GM10248 (cell line): ENCODE measurements at regions not wholly inside any gene's neighbourhood (a gene's known extent, or its start where the extent isn't known, plus 50 kb on each side); places are given as distances from the start of the nearest gene placed in this dataset.

Experiments used
- CTCF ChIA-PET: fragments of 300-600 bp; sonication (Branson Sonifier 250); formaldehyde crosslinking; extraction: SDS; loops from one replicate; lab custom pipeline; 2021; ENCODE audit warnings: antibody characterized with exemption; lab: Yijun Ruan, JAX
- POLR2A ChIA-PET: fragments of 350-650 bp; sonication (Branson Sonifier 250); formaldehyde crosslinking; extraction: SDS; loops from one replicate; lab custom pipeline; 2020; ENCODE audit warnings: antibody characterized with exemption; lab: Yijun Ruan, JAX
- DNase-seq: peaks from one replicate; pipeline ENCODE4 v3.0.0; 2012; ENCODE audit errors: extremely low spot score
- TF ChIP-seq, protein P1 (sequence below): IDR thresholded peaks from 2 replicates; pipeline ENCODE4 v1.5.1; 2012; ENCODE audit warnings: mild to moderate bottlenecking, low read depth; ENCODE audit errors: extremely low read depth, missing control alignments, control extremely low read depth

DNA sequence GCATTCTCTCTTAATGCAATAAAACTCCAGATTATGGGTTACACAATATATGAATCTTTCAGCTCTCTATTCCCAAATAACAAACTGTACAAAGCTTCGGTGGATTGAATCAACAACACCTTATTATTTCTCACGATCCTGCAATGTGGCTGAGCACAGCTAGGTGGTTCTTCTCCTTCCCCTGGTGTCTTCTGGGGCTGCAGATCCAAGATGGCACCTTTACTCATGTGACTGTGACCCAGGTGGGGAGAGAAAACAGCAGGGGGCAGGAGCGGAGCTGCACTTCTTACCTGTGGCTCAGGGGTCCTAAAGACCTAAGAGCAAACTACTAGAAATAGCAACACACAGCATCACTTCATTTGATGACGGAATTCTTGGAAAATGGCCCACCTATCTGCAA, 233.1 kb downstream of the IRX1 start:
- DNase-seq = no peak
- TF ChIP-seq, protein P1, sequence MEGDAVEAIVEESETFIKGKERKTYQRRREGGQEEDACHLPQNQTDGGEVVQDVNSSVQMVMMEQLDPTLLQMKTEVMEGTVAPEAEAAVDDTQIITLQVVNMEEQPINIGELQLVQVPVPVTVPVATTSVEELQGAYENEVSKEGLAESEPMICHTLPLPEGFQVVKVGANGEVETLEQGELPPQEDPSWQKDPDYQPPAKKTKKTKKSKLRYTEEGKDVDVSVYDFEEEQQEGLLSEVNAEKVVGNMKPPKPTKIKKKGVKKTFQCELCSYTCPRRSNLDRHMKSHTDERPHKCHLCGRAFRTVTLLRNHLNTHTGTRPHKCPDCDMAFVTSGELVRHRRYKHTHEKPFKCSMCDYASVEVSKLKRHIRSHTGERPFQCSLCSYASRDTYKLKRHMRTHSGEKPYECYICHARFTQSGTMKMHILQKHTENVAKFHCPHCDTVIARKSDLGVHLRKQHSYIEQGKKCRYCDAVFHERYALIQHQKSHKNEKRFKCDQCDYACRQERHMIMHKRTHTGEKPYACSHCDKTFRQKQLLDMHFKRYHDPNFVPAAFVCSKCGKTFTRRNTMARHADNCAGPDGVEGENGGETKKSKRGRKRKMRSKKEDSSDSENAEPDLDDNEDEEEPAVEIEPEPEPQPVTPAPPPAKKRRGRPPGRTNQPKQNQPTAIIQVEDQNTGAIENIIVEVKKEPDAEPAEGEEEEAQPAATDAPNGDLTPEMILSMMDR = no peak
- ChIA-PET POLR2A (no interaction called here), CTCF (no interaction called here)

GRCh38 chr5:3833566-3833965, 237.9 kb downstream of the IRX1 start:
- no peak for DNase-seq
- TF ChIP-seq, protein P1 = no peak
- CTCF ChIA-PET = no interaction called here

GRCh38 chr5:3835811-3836210, 240.2 kb downstream of the IRX1 start:
- CTCF ChIA-PET = interaction anchor here (1.6 kb wide), 1 partner anchor 9 kb away, joined by 4 read pairs; no protein-coding TSS in a partner anchor
- TF ChIP-seq, protein P1 = no peak
- DNase-seq = no peak
- POLR2A ChIA-PET = no interaction called here

More at GRCh38 chr5:3833566-3833965, 237.9 kb downstream of the IRX1 start:
- POLR2A ChIA-PET = no interaction called here

GRCh38 chr5:3836528-3836927, 240.9 kb downstream of the IRX1 start:
- TF ChIP-seq, protein P1 = no peak
- ChIA-PET CTCF (no interaction called here), POLR2A (no interaction called here)

GRCh38 chr5:3837506-3837905, 241.9 kb downstream of the IRX1 start:
- DNase-seq = no peak
- CTCF ChIA-PET = no interaction called here
- POLR2A ChIA-PET = no interaction called here
- TF ChIP-seq, protein P1 = no peak

More at GRCh38 chr5:3836528-3836927, 240.9 kb downstream of the IRX1 start:
- DNase-seq = no peak

DNA sequence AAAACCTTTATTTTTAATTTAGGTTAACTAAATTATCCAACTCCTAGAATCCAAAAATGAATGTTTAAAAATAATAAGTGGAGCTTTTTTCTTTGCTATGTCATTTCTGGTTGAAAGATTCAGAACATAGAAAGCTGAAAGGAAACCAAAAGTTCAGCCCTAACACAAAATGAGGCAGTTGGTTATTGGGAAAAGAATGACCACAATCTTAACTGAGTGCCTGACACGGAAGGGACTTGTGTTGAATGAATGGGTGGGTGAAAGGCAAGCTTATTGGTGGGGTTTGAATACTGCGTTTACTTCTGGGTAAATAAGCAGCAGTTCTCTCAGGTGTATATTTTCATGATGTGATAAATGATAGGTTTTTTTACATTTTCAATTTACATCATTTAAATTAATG, 243.5 kb downstream of the IRX1 start:
- POLR2A ChIA-PET = no interaction called here
- CTCF ChIA-PET = no interaction called here
- TF ChIP-seq, protein P1 = no peak
- no peak for DNase-seq

GRCh38 chr5:3842591-3842990, 247.0 kb downstream of the IRX1 start:
- no peak for DNase-seq
- POLR2A ChIA-PET = no interaction called here
- TF ChIP-seq, protein P1 = no peak
- CTCF ChIA-PET = no interaction called here
